PC-3 (cell line): ENCODE measurements at regions not wholly inside any gene's neighbourhood (a gene's known extent, or its start where the extent isn't known, plus 50 kb on each side); places are given as distances from the start of the nearest gene placed in this dataset.

Source experiments
- ATAC-seq: fragments of 200-7000 bp; cut with Tn5 transposase; 2 replicates; pipeline ENCODE4 v1.9.1; 2020; ENCODE audit warnings: mild to moderate bottlenecking, moderate library complexity
- BruUV-seq: library from RNA; stranded (reverse); fragments of 400-500 nt; replicated peaks from 2 replicates; lab custom pipeline; 2021; lab: Mats Ljungman, UMichigan
- CTCF ChIA-PET: fragments of 300-600 bp; sonication (Branson Sonifier 250); formaldehyde crosslinking; loops from one replicate; lab custom pipeline; 2022; ENCODE audit warnings: antibody characterized with exemption; lab: Charles Lee
- POLR2A ChIA-PET: fragments of 300-600 bp; sonication (Branson Sonifier 250); formaldehyde crosslinking; loops from one replicate; lab custom pipeline; 2022; ENCODE audit warnings: antibody characterized with exemption; ENCODE audit not compliant: unreplicated experiment; lab: Charles Lee
- DNase-seq: peaks from one replicate; pipeline ENCODE4 v3.0.0-alpha.2; 2015
- H2AFZ ChIP-seq: fragments of 300-600 bp; sonication (generic); 2 replicates; pipeline ENCODE4 v1.6.0; 2016; ENCODE audit warnings: antibody characterized with exemption, low read length
- H3F3A ChIP-seq: fragments of 300-600 bp; sonication (generic); one replicate; pipeline ENCODE4 v1.6.0; 2017; ENCODE audit warnings: antibody characterized with exemption, low read length, control low read depth, mild to moderate bottlenecking; ENCODE audit not compliant: unreplicated experiment
- H3K27ac ChIP-seq: fragments of 300-600 bp; sonication (generic); 2 replicates; pipeline ENCODE4 v1.5.1; 2016; ENCODE audit warnings: mild to moderate bottlenecking, low read length
- H3K27me3 ChIP-seq: fragments of 300-600 bp; sonication (generic); 2 replicates; pipeline ENCODE4 v1.6.1; 2016; ENCODE audit warnings: low read length, mixed read lengths
- H3K36me3 ChIP-seq: fragments of 300-600 bp; sonication (generic); 2 replicates; pipeline ENCODE4 v1.6.1; 2016; ENCODE audit warnings: low read depth, mixed run types, low read length, mixed read lengths
- H3K4me1 ChIP-seq: fragments of 300-600 bp; sonication (generic); 2 replicates; pipeline ENCODE4 v1.5.1; 2016; ENCODE audit warnings: low read length; ENCODE audit not compliant: insufficient read depth
- H3K4me2 ChIP-seq: fragments of 300-600 bp; sonication (generic); 2 replicates; pipeline ENCODE4 v1.6.0; 2016; ENCODE audit warnings: low read length
- H3K4me3 ChIP-seq: fragments of 300-600 bp; sonication (generic); 2 replicates; pipeline ENCODE4 v1.5.1; 2016; ENCODE audit warnings: mild to moderate bottlenecking, low read length, mixed read lengths
- H3K79me2 ChIP-seq: fragments of 300-600 bp; sonication (generic); 2 replicates; pipeline ENCODE4 v1.6.1; 2017; ENCODE audit warnings: low read length, mixed read lengths
- H3K9ac ChIP-seq: fragments of 300-600 bp; sonication (generic); 2 replicates; pipeline ENCODE4 v1.6.0; 2016; ENCODE audit warnings: mild to moderate bottlenecking, low read length
- H3K9me2 ChIP-seq: fragments of 300-600 bp; sonication (generic); replicated peaks from 2 replicates; pipeline ENCODE4 v1.6.1; 2016; ENCODE audit warnings: mixed run types, low read length, mixed read lengths
- H3K9me3 ChIP-seq: fragments of 300-600 bp; sonication (generic); 2 replicates; pipeline ENCODE4 v1.6.1; 2016; ENCODE audit warnings: low read length, mixed read lengths
- H4K20me1 ChIP-seq: fragments of 300-600 bp; sonication (generic); 2 replicates; pipeline ENCODE4 v1.6.1; 2016; ENCODE audit warnings: low read length, mixed read lengths
- CTCF ChIP-seq: fragments of 300-600 bp; sonication (generic); conservative IDR thresholded peaks from 2 replicates; pipeline ENCODE4 v1.5.1; 2017; ENCODE audit warnings: antibody characterized with exemption, low read depth, mild to moderate bottlenecking, low read length
- EZH2 ChIP-seq: fragments of 300-600 bp; sonication (generic); IDR thresholded peaks from one replicate; pipeline ENCODE4 v1.6.1; 2017; ENCODE audit warnings: antibody characterized with exemption, mild to moderate bottlenecking, low read length; ENCODE audit not compliant: unreplicated experiment
- EZH2phosphoT487 ChIP-seq: fragments of 300-600 bp; sonication (generic); IDR thresholded peaks from 2 replicates; pipeline ENCODE4 v1.6.1; 2018; ENCODE audit warnings: mild to moderate bottlenecking, antibody characterized with exemption, low read length, borderline replicate concordance
- intact Hi-C: fragments of 100-400 bp; cut with micrococcal nuclease; formaldehyde crosslinking; loops from 2 replicates; pipeline ENCODE4 v1.9.0; 2023

- no TSS peak for BruUV-seq
- Histone ChIP-seq H3F3A (no peaks in the 10 kb centered on the region), H3K27me3 (no peaks in the 10 kb centered on the region), H3K4me3 (no peak overlapping the region), H4K20me1 (no peaks in the 10 kb centered on the region), H3K9ac (no peak overlapping the region), H3K9me3 (no peaks in the 10 kb centered on the region), H3K27ac (no peak overlapping the region), H3K4me2 (no peak overlapping the region), H3K9me2 (no peaks in the 10 kb centered on the region), H3K36me3 (no peaks in the 10 kb centered on the region), H2AFZ (no peak overlapping the region), H3K79me2 (no peaks in the 10 kb centered on the region), H3K4me1 (no peaks in the 10 kb centered on the region)
- ChIA-PET CTCF (no interaction called here), POLR2A (no interaction called here)
- TF ChIP-seq EZH2phosphoT487 = no peak
- no peak for TF ChIP-seq CTCF
- TF ChIP-seq EZH2 = no peak
- no peak for DNase-seq
- intact Hi-C loops = no loop called here
- no peak for ATAC-seq
These were observed 650.8 kb upstream of the KLF12 start for GRCh38 chr13:74784959-74785358.

GRCh38 chr13:74778946-74779345, 644.7 kb upstream of the KLF12 start:
- CTCF ChIA-PET = no interaction called here
- no TSS peak for BruUV-seq

GRCh38 chr13:74778087-74778486, 643.9 kb upstream of the KLF12 start:
- no peaks in the 10 kb centered on the region for H3K79me2 ChIP-seq
- H3K36me3 ChIP-seq = no peaks in the 10 kb centered on the region
- H3K4me2 ChIP-seq = no peak overlapping the region
- no peak overlapping the region for H3K9ac ChIP-seq
- no peaks in the 10 kb centered on the region for H3K4me1 ChIP-seq
- no peak overlapping the region for H2AFZ ChIP-seq
- no peaks in the 10 kb centered on the region for H3K9me3 ChIP-seq
- H3F3A ChIP-seq = no peaks in the 10 kb centered on the region
- no TSS peak for BruUV-seq
- intact Hi-C loops = no loop called here
- no peak overlapping the region for H3K27ac ChIP-seq
- CTCF ChIA-PET = interaction anchor here (0.6 kb wide), 1 partner anchor 99 kb away, joined by 3 read pairs; no protein-coding TSS in a partner anchor
- DNase-seq (no peak), ATAC-seq (no peak)
- POLR2A ChIA-PET = no interaction called here
- no peak overlapping the region for H3K4me3 ChIP-seq
- no peaks in the 10 kb centered on the region for H3K27me3 ChIP-seq
- no peak for TF ChIP-seq EZH2phosphoT487
- H4K20me1 ChIP-seq = no peaks in the 10 kb centered on the region
- no peaks in the 10 kb centered on the region for H3K9me2 ChIP-seq

More at GRCh38 chr13:74778946-74779345, 644.7 kb upstream of the KLF12 start:
- Histone ChIP-seq H3K9ac (no peak overlapping the region), H3K9me2 (no peaks in the 10 kb centered on the region), H3K79me2 (no peaks in the 10 kb centered on the region), H2AFZ (no peak overlapping the region), H3F3A (no peaks in the 10 kb centered on the region), H3K36me3 (no peaks in the 10 kb centered on the region), H3K27ac (no peak overlapping the region), H3K4me1 (no peaks in the 10 kb centered on the region), H3K4me3 (no peak overlapping the region), H4K20me1 (no peaks in the 10 kb centered on the region), H3K9me3 (no peaks in the 10 kb centered on the region), H3K4me2 (no peak overlapping the region), H3K27me3 (no peaks in the 10 kb centered on the region)
- ATAC-seq (no peak), DNase-seq (no peak)
- intact Hi-C loops = no loop called here
- no peak for TF ChIP-seq CTCF
- TF ChIP-seq EZH2phosphoT487 = no peak
- no peak for TF ChIP-seq EZH2
- POLR2A ChIA-PET = no interaction called here
